ENCODE measurements at regions not wholly inside any gene's neighbourhood (a gene's known extent, or its start where the extent isn't known, plus 50 kb on each side); places are given as distances from the start of the nearest gene placed in this dataset.

- H3K36me3 ChIP-seq (ENCODE audit: control insufficient read depth, insufficient read depth, low read length), result no peaks in the 10 kb centered on the region
- no peaks in the 10 kb centered on the region for H3K27me3 ChIP-seq (ENCODE audit: control insufficient read depth, insufficient read depth, low read length)
- H3K9me3 ChIP-seq (ENCODE audit: control insufficient read depth, insufficient read depth, low read length), result no peaks in the 10 kb centered on the region
- H3K4me1 ChIP-seq (ENCODE audit: control insufficient read depth, insufficient read depth, low read length), result no peaks in the 10 kb centered on the region
- H3K27ac ChIP-seq (ENCODE audit: low read depth, low read length), result no peak overlapping the region
- H3K4me3 ChIP-seq (ENCODE audit: low read depth, low read length), result no peak overlapping the region
- H3K9ac ChIP-seq (ENCODE audit: low read depth, low read length), result no peak overlapping the region
Observed at GRCh38 chr2:240298117-240298790, 137.2 kb upstream of the GPC1 start.

GRCh38 chr2:240298803-240299709, 136.4 kb upstream of the GPC1 start:
- no peak overlapping the region for H3K4me3 ChIP-seq (ENCODE audit: low read depth, low read length)
- no peaks in the 10 kb centered on the region for H3K9me3 ChIP-seq (ENCODE audit: control insufficient read depth, insufficient read depth, low read length)
- no peaks in the 10 kb centered on the region for H3K4me1 ChIP-seq (ENCODE audit: control insufficient read depth, insufficient read depth, low read length)
- no peak overlapping the region for H3K9ac ChIP-seq (ENCODE audit: low read depth, low read length)
- no peaks in the 10 kb centered on the region for H3K36me3 ChIP-seq (ENCODE audit: control insufficient read depth, insufficient read depth, low read length)
- H3K27ac ChIP-seq (ENCODE audit: low read depth, low read length), result no peak overlapping the region
- H3K27me3 ChIP-seq (ENCODE audit: control insufficient read depth, insufficient read depth, low read length), result no peaks in the 10 kb centered on the region

- Histone ChIP-seq H3K36me3 (ENCODE audit: control insufficient read depth, insufficient read depth, low read length) (no peaks in the 10 kb centered on the region), H3K9me3 (ENCODE audit: control insufficient read depth, insufficient read depth, low read length) (no peaks in the 10 kb centered on the region), H3K27me3 (ENCODE audit: control insufficient read depth, insufficient read depth, low read length) (no peaks in the 10 kb centered on the region), H3K4me3 (ENCODE audit: low read depth, low read length) (no peak overlapping the region), H3K9ac (ENCODE audit: low read depth, low read length) (no peak overlapping the region), H3K4me1 (ENCODE audit: control insufficient read depth, insufficient read depth, low read length) (no peaks in the 10 kb centered on the region), H3K27ac (ENCODE audit: low read depth, low read length) (no peak overlapping the region)
Observed at GRCh38 chr2:240299710-240300068, 135.8 kb upstream of the GPC1 start.

- Histone ChIP-seq H3K9ac (ENCODE audit: low read depth, low read length) (no peak overlapping the region), H3K27me3 (ENCODE audit: control insufficient read depth, insufficient read depth, low read length) (no peaks in the 10 kb centered on the region)
Observed at GRCh38 chr2:240300261-240300821, 135.1 kb upstream of the GPC1 start.

GRCh38 chr2:240300840-240301239, 134.6 kb upstream of the GPC1 start:
- Histone ChIP-seq H3K36me3 (ENCODE audit: control insufficient read depth, insufficient read depth, low read length) (no peaks in the 10 kb centered on the region), H3K27me3 (ENCODE audit: control insufficient read depth, insufficient read depth, low read length) (no peaks in the 10 kb centered on the region), H3K27ac (ENCODE audit: low read depth, low read length) (no peak overlapping the region), H3K9ac (ENCODE audit: low read depth, low read length) (no peak overlapping the region), H3K4me1 (ENCODE audit: control insufficient read depth, insufficient read depth, low read length) (no peaks in the 10 kb centered on the region), H3K4me3 (ENCODE audit: low read depth, low read length) (no peak overlapping the region), H3K9me3 (ENCODE audit: control insufficient read depth, insufficient read depth, low read length) (no peaks in the 10 kb centered on the region)

More at GRCh38 chr2:240300261-240300821, 135.1 kb upstream of the GPC1 start:
- H3K27ac ChIP-seq (ENCODE audit: low read depth, low read length), result no peak overlapping the region
- no peaks in the 10 kb centered on the region for H3K4me1 ChIP-seq (ENCODE audit: control insufficient read depth, insufficient read depth, low read length)
- no peaks in the 10 kb centered on the region for H3K9me3 ChIP-seq (ENCODE audit: control insufficient read depth, insufficient read depth, low read length)
- H3K4me3 ChIP-seq (ENCODE audit: low read depth, low read length), result no peak overlapping the region
- H3K36me3 ChIP-seq (ENCODE audit: control insufficient read depth, insufficient read depth, low read length), result no peaks in the 10 kb centered on the region

GRCh38 chr2:240301256-240301795, 134.1 kb upstream of the GPC1 start:
- Histone ChIP-seq H3K4me3 (ENCODE audit: low read depth, low read length) (no peak overlapping the region), H3K27me3 (ENCODE audit: control insufficient read depth, insufficient read depth, low read length) (no peaks in the 10 kb centered on the region), H3K9me3 (ENCODE audit: control insufficient read depth, insufficient read depth, low read length) (no peaks in the 10 kb centered on the region), H3K9ac (ENCODE audit: low read depth, low read length) (no peak overlapping the region), H3K36me3 (ENCODE audit: control insufficient read depth, insufficient read depth, low read length) (no peaks in the 10 kb centered on the region), H3K27ac (ENCODE audit: low read depth, low read length) (no peak overlapping the region), H3K4me1 (ENCODE audit: control insufficient read depth, insufficient read depth, low read length) (no peaks in the 10 kb centered on the region)

GRCh38 chr2:240302041-240302440, 133.4 kb upstream of the GPC1 start:
- Histone ChIP-seq H3K36me3 (ENCODE audit: control insufficient read depth, insufficient read depth, low read length) (no peaks in the 10 kb centered on the region), H3K27me3 (ENCODE audit: control insufficient read depth, insufficient read depth, low read length) (no peaks in the 10 kb centered on the region), H3K27ac (ENCODE audit: low read depth, low read length) (no peak overlapping the region), H3K9me3 (ENCODE audit: control insufficient read depth, insufficient read depth, low read length) (no peaks in the 10 kb centered on the region), H3K4me1 (ENCODE audit: control insufficient read depth, insufficient read depth, low read length) (no peaks in the 10 kb centered on the region), H3K9ac (ENCODE audit: low read depth, low read length) (no peak overlapping the region), H3K4me3 (ENCODE audit: low read depth, low read length) (no peak overlapping the region)

- Histone ChIP-seq H3K27me3 (ENCODE audit: control insufficient read depth, insufficient read depth, low read length) (no peaks in the 10 kb centered on the region), H3K9me3 (ENCODE audit: control insufficient read depth, insufficient read depth, low read length) (no peaks in the 10 kb centered on the region), H3K4me1 (ENCODE audit: control insufficient read depth, insufficient read depth, low read length) (no peaks in the 10 kb centered on the region), H3K9ac (ENCODE audit: low read depth, low read length) (no peak overlapping the region), H3K4me3 (ENCODE audit: low read depth, low read length) (no peak overlapping the region), H3K36me3 (ENCODE audit: control insufficient read depth, insufficient read depth, low read length) (no peaks in the 10 kb centered on the region), H3K27ac (ENCODE audit: low read depth, low read length) (no peak overlapping the region)
Observed at GRCh38 chr2:240302933-240303595, 132.4 kb upstream of the GPC1 start.

- Histone ChIP-seq H3K4me3 (ENCODE audit: low read depth, low read length) (no peak overlapping the region), H3K27ac (ENCODE audit: low read depth, low read length) (no peak overlapping the region), H3K4me1 (ENCODE audit: control insufficient read depth, insufficient read depth, low read length) (no peaks in the 10 kb centered on the region), H3K9ac (ENCODE audit: low read depth, low read length) (no peak overlapping the region), H3K36me3 (ENCODE audit: control insufficient read depth, insufficient read depth, low read length) (no peaks in the 10 kb centered on the region), H3K27me3 (ENCODE audit: control insufficient read depth, insufficient read depth, low read length) (no peaks in the 10 kb centered on the region), H3K9me3 (ENCODE audit: control insufficient read depth, insufficient read depth, low read length) (no peaks in the 10 kb centered on the region)
Observed at GRCh38 chr2:240303896-240304745, 131.3 kb upstream of the GPC1 start.

GRCh38 chr2:240304746-240305161, 130.7 kb upstream of the GPC1 start:
- no peak overlapping the region for H3K27ac ChIP-seq (ENCODE audit: low read depth, low read length)

More at GRCh38 chr2:240304746-240305161, 130.7 kb upstream of the GPC1 start:
- Histone ChIP-seq H3K4me3 (ENCODE audit: low read depth, low read length) (no peak overlapping the region), H3K9me3 (ENCODE audit: control insufficient read depth, insufficient read depth, low read length) (no peaks in the 10 kb centered on the region), H3K4me1 (ENCODE audit: control insufficient read depth, insufficient read depth, low read length) (no peaks in the 10 kb centered on the region), H3K36me3 (ENCODE audit: control insufficient read depth, insufficient read depth, low read length) (no peaks in the 10 kb centered on the region), H3K9ac (ENCODE audit: low read depth, low read length) (no peak overlapping the region), H3K27me3 (ENCODE audit: control insufficient read depth, insufficient read depth, low read length) (no peaks in the 10 kb centered on the region)

All from HUES48 (cell line).